ENCODE measurements at regions not wholly inside any gene's neighbourhood (a gene's known extent, or its start where the extent isn't known, plus 50 kb on each side); places are given as distances from the start of the nearest gene placed in this dataset.

DNA sequence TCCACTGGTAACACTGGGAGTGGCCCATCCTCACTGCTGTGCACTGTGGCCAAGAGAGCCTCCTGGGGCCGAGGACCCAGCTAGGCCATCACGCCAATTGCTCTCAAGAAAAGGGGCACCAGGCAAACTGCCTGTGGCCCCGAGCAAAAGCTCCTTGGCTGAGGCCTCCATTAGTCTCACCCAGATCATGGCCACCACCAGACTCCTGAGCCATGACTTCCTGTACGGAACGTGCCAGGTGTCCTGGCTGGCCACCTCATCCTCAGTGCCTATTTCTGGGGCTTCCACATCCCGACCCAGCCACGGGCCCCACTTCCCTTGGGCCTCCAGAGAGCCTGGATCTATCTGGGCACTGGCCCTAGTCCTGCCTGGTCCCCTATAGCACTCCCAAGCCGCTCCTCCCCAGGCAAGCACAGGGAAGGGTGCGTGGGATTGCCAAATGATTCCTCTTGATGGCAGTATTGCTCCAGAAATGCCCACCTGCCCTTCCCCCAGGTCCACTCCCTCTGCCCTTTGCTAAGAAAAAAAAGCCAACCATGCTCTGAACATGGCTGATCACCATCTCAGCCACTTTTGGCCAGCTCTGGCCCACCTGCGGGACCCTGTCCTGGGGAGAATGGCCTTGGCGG is 212.6 kb upstream of the AGTR2 start:
- H3K4me3 ChIP-seq = no peak overlapping the region
- WGBS, 5 donors = 53 to 92% (median 84%) methylated on average over 6 to 11 of the region's 11 CpGs

DNA sequence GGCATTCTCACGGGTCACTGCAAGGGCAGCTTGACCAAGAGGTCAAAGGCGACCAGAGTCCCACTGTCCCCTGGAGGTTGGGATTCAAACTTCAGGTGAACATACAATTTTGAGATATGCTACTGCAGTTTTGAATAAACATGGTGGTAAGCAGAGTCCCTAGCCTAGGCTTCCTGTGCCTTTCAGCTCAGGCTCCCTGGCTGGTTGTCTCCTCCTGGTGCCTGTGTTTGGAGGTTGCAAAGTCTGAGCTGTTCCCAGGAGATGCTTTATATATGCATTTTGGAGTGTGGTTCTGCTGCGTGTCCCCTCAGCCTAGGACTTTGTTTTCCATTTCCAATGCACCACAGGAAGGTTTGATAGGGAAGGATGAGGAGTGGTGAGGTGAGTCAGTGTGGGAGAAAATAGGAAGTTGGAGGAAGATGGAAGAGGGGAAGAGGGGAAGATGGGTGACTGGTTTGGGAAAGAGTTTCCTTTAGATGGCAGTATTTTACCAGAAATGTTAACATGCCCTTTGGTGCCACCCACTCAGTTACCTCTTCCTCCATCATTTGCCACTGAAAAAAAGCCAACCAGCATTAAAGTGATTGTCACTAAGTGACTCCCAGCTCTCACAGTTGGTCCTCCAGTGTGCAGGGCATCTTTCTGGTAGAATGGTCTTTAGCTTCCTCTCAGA is 211.7 kb upstream of the AGTR2 start:
- no peaks in the 10 kb centered on the region for H3K9me3 ChIP-seq
- no peak for TF ChIP-seq POLR2AphosphoS5 (IDR thresholded peaks at IDR 0.05)
- TF ChIP-seq CTCF (IDR thresholded peaks at IDR 0.05) = no peak
- no peak for TF ChIP-seq POLR2A (IDR thresholded peaks at IDR 0.05)
- no peak for TF ChIP-seq EP300 (IDR thresholded peaks at IDR 0.05)
- DNase-seq = no peak
- H3K27ac ChIP-seq = no peak overlapping the region
- H3K36me3 ChIP-seq = no peaks in the 10 kb centered on the region
- H3K27me3 ChIP-seq = peaks cover 0 to 31% (median 0%) of the 10 kb centered on the region in 3 donors
- intact Hi-C loops (cut with DNase I; ENCODE audit: low total_unique reads) = no loop called here
- 46 to 95% (median 81%) methylated on average over 3 of the region's 3 CpGs for WGBS, 5 donors
- no peak overlapping the region for H3K4me3 ChIP-seq
- no peaks in the 10 kb centered on the region for H3K4me1 ChIP-seq

More for the DNA sequence above, 212.6 kb upstream of the AGTR2 start:
- Histone ChIP-seq H3K36me3 (no peaks in the 10 kb centered on the region), H3K9me3 (no peaks in the 10 kb centered on the region), H3K27ac (no peak overlapping the region), H3K27me3 (peaks cover 0 to 31% (median 0%) of the 10 kb centered on the region in 3 donors), H3K4me1 (no peaks in the 10 kb centered on the region)
- no peak for TF ChIP-seq EP300 (IDR thresholded peaks at IDR 0.05)
- no peak for TF ChIP-seq POLR2A (IDR thresholded peaks at IDR 0.05)
- TF ChIP-seq CTCF (IDR thresholded peaks at IDR 0.05) = no peak
- no peak for TF ChIP-seq POLR2AphosphoS5 (IDR thresholded peaks at IDR 0.05)
- no peak for DNase-seq
- intact Hi-C loops (cut with DNase I; ENCODE audit: low total_unique reads) = no loop called here

GRCh38 chrX:115960440-115961084 is 210.0 kb upstream of the AGTR2 start:
- Histone ChIP-seq H3K27me3 (peaks cover 0 to 31% (median 0%) of the 10 kb centered on the region in 3 donors), H3K4me1 (no peaks in the 10 kb centered on the region), H3K27ac (peak overlapping the region in 1 of 5 donors; percentile 31), H3K36me3 (no peaks in the 10 kb centered on the region), H3K9me3 (no peaks in the 10 kb centered on the region), H3K4me3 (no peak overlapping the region)
- DNase-seq = no peak
- intact Hi-C loops (cut with DNase I; ENCODE audit: low total_unique reads) = no loop called here
- 62 to 75% (median 69%) methylated on average over 4 of the region's 4 CpGs for WGBS, 5 donors
- TF ChIP-seq EP300 (IDR thresholded peaks at IDR 0.05) (no peak), POLR2A (IDR thresholded peaks at IDR 0.05) (no peak), POLR2AphosphoS5 (IDR thresholded peaks at IDR 0.05) (no peak)

DNA sequence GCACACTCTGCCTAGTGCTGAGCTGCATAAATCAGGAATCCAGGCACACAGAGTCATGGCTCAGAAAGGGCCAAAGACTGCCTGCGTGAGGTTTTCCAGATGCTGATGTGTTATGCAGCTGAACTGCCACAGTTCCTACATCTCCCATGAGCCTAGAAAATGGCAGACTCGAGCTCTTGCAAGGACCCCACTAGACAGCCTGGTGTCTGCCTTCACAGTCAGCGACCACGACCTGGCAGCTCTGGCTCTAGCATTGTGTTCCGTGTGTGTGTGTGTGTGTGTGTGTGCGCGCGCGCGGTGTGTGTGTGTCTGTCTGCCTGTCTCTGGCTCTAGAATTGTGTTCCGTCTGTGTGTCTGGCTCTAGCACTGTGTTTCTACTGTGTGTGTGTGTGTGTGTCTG is 203.6 kb upstream of the AGTR2 start:
- 74 to 97% (median 83%) methylated on average over 6 to 11 of the region's 11 CpGs for WGBS, 5 donors
- Histone ChIP-seq H3K9me3 (no peaks in the 10 kb centered on the region), H3K4me3 (no peak overlapping the region), H3K36me3 (no peaks in the 10 kb centered on the region), H3K27me3 (peaks cover 0 to 28% (median 3%) of the 10 kb centered on the region in 3 donors), H3K4me1 (no peaks in the 10 kb centered on the region), H3K27ac (no peak overlapping the region)
- intact Hi-C loops (cut with DNase I; ENCODE audit: low total_unique reads) = no loop called here
- peak in 1 of 2 donors; percentile 35 for DNase-seq
- TF ChIP-seq CTCF (IDR thresholded peaks at IDR 0.05) = no peak
- TF ChIP-seq POLR2A (IDR thresholded peaks at IDR 0.05) = no peak
- no peak for TF ChIP-seq POLR2AphosphoS5 (IDR thresholded peaks at IDR 0.05)
- no peak for TF ChIP-seq EP300 (IDR thresholded peaks at IDR 0.05)

Measured in stomach (tissue), 8 donors.